Activated T-cell treated with anti-CD3 and anti-CD28 coated beads for 1 hour (primary cell): ENCODE measurements at regions not wholly inside any gene's neighbourhood (a gene's known extent, or its start where the extent isn't known, plus 50 kb on each side); places are given as distances from the start of the nearest gene placed in this dataset.

Source experiments
- DNase-seq: peaks from one replicate; pipeline ENCODE4 v3.0.0-alpha.2; 2020; ENCODE audit warnings: low read depth

GRCh38 chr4:121277194-121278105, 103.4 kb downstream of the QRFPR start:
- no peak for DNase-seq

GRCh38 chr4:121273191-121273590, 107.6 kb downstream of the QRFPR start:
- DNase-seq: no peak

GRCh38 chr4:121272526-121272925, 108.3 kb downstream of the QRFPR start:
- no peak for DNase-seq

GRCh38 chr4:121270389-121270788, 106.3 kb upstream of the TNIP3 start:
- no peak for DNase-seq

GRCh38 chr4:121269001-121269400, 104.9 kb upstream of the TNIP3 start:
- DNase-seq: no peak

GRCh38 chr4:121266982-121267381, 102.9 kb upstream of the TNIP3 start:
- no peak for DNase-seq

- no peak for DNase-seq
These were observed 92.9 kb upstream of the TNIP3 start for GRCh38 chr4:121256887-121257466.

GRCh38 chr4:121255986-121256750, 92.0 kb upstream of the TNIP3 start:
- no peak for DNase-seq

GRCh38 chr4:121253961-121254360, 89.8 kb upstream of the TNIP3 start:
- no peak for DNase-seq

GRCh38 chr4:121252224-121252806, 88.2 kb upstream of the TNIP3 start:
- DNase-seq: peak; percentile 52

GRCh38 chr4:121248747-121249146, 84.6 kb upstream of the TNIP3 start:
- no peak for DNase-seq

GRCh38 chr4:121246698-121247097, 82.6 kb upstream of the TNIP3 start:
- DNase-seq: no peak

- DNase-seq: no peak
These were observed 79.4 kb upstream of the TNIP3 start for GRCh38 chr4:121243485-121243884.

GRCh38 chr4:121242188-121242750, 78.1 kb upstream of the TNIP3 start:
- DNase-seq: no peak

- DNase-seq: no peak
These were observed 75.8 kb upstream of the TNIP3 start for GRCh38 chr4:121239951-121240350.

- no peak for DNase-seq
These were observed 74.3 kb upstream of the TNIP3 start for GRCh38 chr4:121238461-121238860.

GRCh38 chr4:121237069-121237399, 72.9 kb upstream of the TNIP3 start:
- DNase-seq: no peak

GRCh38 chr4:121236353-121237068, 72.4 kb upstream of the TNIP3 start:
- no peak for DNase-seq

- DNase-seq: no peak
These were observed 69.9 kb upstream of the TNIP3 start for GRCh38 chr4:121233982-121234381.

GRCh38 chr4:121229993-121230392, 65.9 kb upstream of the TNIP3 start:
- DNase-seq: no peak

- DNase-seq: no peak
These were observed 64.7 kb upstream of the TNIP3 start for GRCh38 chr4:121228848-121229247.
